Endothelial cell (in vitro differentiated cells): ENCODE measurements at regions not wholly inside any gene's neighbourhood (a gene's known extent, or its start where the extent isn't known, plus 50 kb on each side); places are given as distances from the start of the nearest gene placed in this dataset.

ENCODE experiments used
- DNase-seq: peaks from one replicate; pipeline ENCODE4 v3.0.0; 2021; ENCODE audit warnings: low spot score
- H3K27ac Mint-ChIP-seq: one replicate; pipeline ENCODE4 v1.8.0; 2021; ENCODE audit warnings: mixed read lengths, inconsistent platforms; ENCODE audit not compliant: unreplicated experiment
- H3K27me3 Mint-ChIP-seq: one replicate; pipeline ENCODE4 v1.8.0; 2021; ENCODE audit warnings: mild to moderate bottlenecking, moderate library complexity, mixed read lengths, inconsistent platforms; ENCODE audit not compliant: unreplicated experiment
- H3K36me3 Mint-ChIP-seq: one replicate; pipeline ENCODE4 v1.8.0; 2021; ENCODE audit warnings: mild to moderate bottlenecking, low read depth, mixed read lengths, inconsistent platforms; ENCODE audit not compliant: unreplicated experiment
- H3K4me1 Mint-ChIP-seq: one replicate; pipeline ENCODE4 v1.8.0; 2021; ENCODE audit warnings: mild to moderate bottlenecking, mixed read lengths, inconsistent platforms; ENCODE audit not compliant: unreplicated experiment
- H3K4me3 Mint-ChIP-seq: one replicate; pipeline ENCODE4 v1.8.0; 2021; ENCODE audit warnings: mild to moderate bottlenecking, mixed read lengths, inconsistent platforms; ENCODE audit not compliant: unreplicated experiment
- H3K9me3 Mint-ChIP-seq: one replicate; pipeline ENCODE4 v1.8.0; 2021; ENCODE audit warnings: mixed read lengths, inconsistent platforms; ENCODE audit not compliant: unreplicated experiment
- CTCF ChIP-seq: fragments of 200-600 bp; sonication (generic); IDR thresholded peaks from one replicate; pipeline ENCODE4 v1.5.0; 2021; ENCODE audit warnings: antibody characterized with exemption; ENCODE audit not compliant: unreplicated experiment

GRCh38 chr22:48942698-48943566 is 884.7 kb downstream of the BRD1 start:
- H3K27ac Mint-ChIP-seq = no peak overlapping the region
- no peak overlapping the region for H3K4me3 Mint-ChIP-seq

GRCh38 chr22:48941903-48942575 is 885.6 kb downstream of the BRD1 start:
- H3K36me3 Mint-ChIP-seq = no peaks in the 10 kb centered on the region
- DNase-seq = no peak
- no peaks in the 10 kb centered on the region for H3K9me3 Mint-ChIP-seq
- H3K4me3 Mint-ChIP-seq = no peak overlapping the region
- H3K4me1 Mint-ChIP-seq = peaks cover 4% of the 10 kb centered on the region
- no peak for TF ChIP-seq CTCF
- peaks cover 8% of the 10 kb centered on the region for H3K27me3 Mint-ChIP-seq
- H3K27ac Mint-ChIP-seq = no peak overlapping the region

More at GRCh38 chr22:48942698-48943566, 884.7 kb downstream of the BRD1 start:
- Mint-ChIP-seq H3K9me3 (no peaks in the 10 kb centered on the region), H3K4me1 (peaks cover 4% of the 10 kb centered on the region), H3K27me3 (peaks cover 8% of the 10 kb centered on the region), H3K36me3 (no peaks in the 10 kb centered on the region)
- TF ChIP-seq CTCF = no peak
- no peak for DNase-seq

GRCh38 chr22:48941033-48941902 is 886.4 kb downstream of the BRD1 start:
- H3K36me3 Mint-ChIP-seq = no peaks in the 10 kb centered on the region
- H3K27me3 Mint-ChIP-seq = peaks cover 5% of the 10 kb centered on the region
- TF ChIP-seq CTCF = no peak
- no peak overlapping the region for H3K27ac Mint-ChIP-seq
- no peaks in the 10 kb centered on the region for H3K9me3 Mint-ChIP-seq
- no peak overlapping the region for H3K4me3 Mint-ChIP-seq
- no peak for DNase-seq
- peaks cover 4% of the 10 kb centered on the region for H3K4me1 Mint-ChIP-seq

GRCh38 chr22:48940266-48941032 is 887.2 kb downstream of the BRD1 start:
- no peak overlapping the region for H3K27ac Mint-ChIP-seq
- no peak for DNase-seq
- no peaks in the 10 kb centered on the region for H3K9me3 Mint-ChIP-seq
- no peaks in the 10 kb centered on the region for H3K36me3 Mint-ChIP-seq
- peaks cover 4% of the 10 kb centered on the region for H3K4me1 Mint-ChIP-seq
- TF ChIP-seq CTCF = no peak
- no peak overlapping the region for H3K4me3 Mint-ChIP-seq
- H3K27me3 Mint-ChIP-seq = peaks cover 5% of the 10 kb centered on the region
